IMR-90 (cell line): ENCODE measurements at regions not wholly inside any gene's neighbourhood (a gene's known extent, or its start where the extent isn't known, plus 50 kb on each side); places are given as distances from the start of the nearest gene placed in this dataset.

Experiments used
- ATAC-seq: fragments of 200-7000 bp; cut with Tn5 transposase; 2 replicates; pipeline ENCODE4 v1.9.1; 2020; ENCODE audit warnings: low read depth, mild to moderate bottlenecking, moderate library complexity
- BruUV-seq: library from RNA; stranded (reverse); fragments of 400-500 nt; replicated peaks from 2 replicates; lab custom pipeline; 2021; lab: Mats Ljungman, UMichigan
- CTCF ChIA-PET: fragments of 300-600 bp; formaldehyde crosslinking; extraction: SDS; loops from one replicate; lab custom pipeline; 2021; ENCODE audit warnings: antibody characterized with exemption; lab: Yijun Ruan, JAX
- POLR2A ChIA-PET: fragments of 300-600 bp; sonication (Branson Sonifier 250); formaldehyde crosslinking; loops from one replicate; lab custom pipeline; 2022; ENCODE audit warnings: antibody characterized with exemption; ENCODE audit not compliant: unreplicated experiment; lab: Charles Lee
- DNase-seq: peaks from one replicate; pipeline ENCODE4 v3.0.0; 2013
- H2AFZ ChIP-seq: replicated peaks from 2 replicates; pipeline ENCODE3; 2013; ENCODE audit warnings: low read length, mild to moderate bottlenecking; ENCODE audit not compliant: poor library complexity
- H2AK5ac ChIP-seq: 2 replicates; pipeline ENCODE4 v1.6.1; 2013; ENCODE audit warnings: low read depth, low read length, inconsistent platforms
- H2AK9ac ChIP-seq: replicated peaks from 2 replicates; pipeline ENCODE3; 2013; ENCODE audit warnings: mild to moderate bottlenecking, low read depth, low read length, moderate library complexity; ENCODE audit not compliant: poor library complexity
- H2BK120ac ChIP-seq: 2 replicates; pipeline ENCODE4 v1.6.1; 2013; ENCODE audit warnings: low read depth, low read length, inconsistent platforms
- H2BK15ac ChIP-seq: 3 replicates; pipeline ENCODE4 v1.6.1; 2013; ENCODE audit warnings: low read depth, low read length, inconsistent platforms
- H2BK20ac ChIP-seq: 2 replicates; pipeline ENCODE4 v1.6.1; 2013; ENCODE audit warnings: low read depth, mild to moderate bottlenecking, inconsistent platforms, low read length, moderate library complexity
- H2BK5ac ChIP-seq: 2 replicates; pipeline ENCODE4 v1.6.1; 2013; ENCODE audit warnings: mild to moderate bottlenecking, low read depth, low read length, inconsistent platforms; ENCODE audit not compliant: poor library complexity, severe bottlenecking
- H3K14ac ChIP-seq: replicated peaks from 2 replicates; pipeline ENCODE4 v1.6.1; 2013; ENCODE audit warnings: low read depth, low read length, inconsistent platforms
- H3K18ac ChIP-seq: 2 replicates; pipeline ENCODE4 v1.6.1; 2013; ENCODE audit warnings: low read depth, low read length, control low read depth
- H3K23ac ChIP-seq: 2 replicates; pipeline ENCODE4 v1.6.1; 2013; ENCODE audit warnings: low read depth, low read length, inconsistent platforms
- H3K27ac ChIP-seq: 2 replicates; pipeline ENCODE4 v1.5.1; 2013; ENCODE audit warnings: mild to moderate bottlenecking, control low read depth, low read length; ENCODE audit not compliant: insufficient read depth
- H3K27me3 ChIP-seq: 2 replicates; pipeline ENCODE4 v1.6.1; 2013; ENCODE audit warnings: low read length; ENCODE audit not compliant: control insufficient read depth, insufficient read depth
- H3K36me3 ChIP-seq: 2 replicates; pipeline ENCODE4 v1.6.1; 2013; ENCODE audit warnings: low read length, mixed read lengths; ENCODE audit not compliant: control insufficient read depth, insufficient read depth
- H3K4ac ChIP-seq: 2 replicates; pipeline ENCODE4 v1.6.1; 2013; ENCODE audit warnings: low read depth, low read length, inconsistent platforms
- H3K4me1 ChIP-seq: 2 replicates; pipeline ENCODE4 v1.6.1; 2013; ENCODE audit warnings: low read length, mixed read lengths; ENCODE audit not compliant: control insufficient read depth, insufficient read depth
- H3K4me2 ChIP-seq: 2 replicates; pipeline ENCODE4 v1.6.1; 2013; ENCODE audit warnings: low read depth, mild to moderate bottlenecking, control low read depth, low read length, moderate library complexity
- H3K4me3 ChIP-seq: 2 replicates; pipeline ENCODE4 v1.5.1; 2013; ENCODE audit warnings: low read depth, mild to moderate bottlenecking, control low read depth, low read length, moderate library complexity; ENCODE audit not compliant: insufficient read depth
- H3K56ac ChIP-seq: 2 replicates; pipeline ENCODE4 v1.6.1; 2013; ENCODE audit warnings: low read length, inconsistent platforms; ENCODE audit not compliant: insufficient read depth; ENCODE audit errors: extremely low read depth
- H3K79me1 ChIP-seq, 2 experiments: 2 replicates each; pipeline ENCODE4 v1.6.1; 2013; ENCODE audit warnings: low read length in 2 of 2, inconsistent platforms in 1 of 2, low read depth in 1 of 2
- H3K9ac ChIP-seq: 2 replicates; pipeline ENCODE4 v1.6.1; 2013; ENCODE audit warnings: low read depth, low read length, control low read depth
- H3K9me1 ChIP-seq: 2 replicates; pipeline ENCODE4 v1.6.1; 2013; ENCODE audit warnings: low read length, inconsistent platforms; ENCODE audit not compliant: insufficient read depth
- H3K9me3 ChIP-seq: 2 replicates; pipeline ENCODE4 v1.6.1; 2013; ENCODE audit warnings: low read length; ENCODE audit not compliant: control insufficient read depth, insufficient read depth
- H4K20me1 ChIP-seq: 2 replicates; pipeline ENCODE4 v1.6.1; 2013; ENCODE audit warnings: low read length, inconsistent platforms; ENCODE audit not compliant: insufficient read depth
- H4K5ac ChIP-seq: 2 replicates; pipeline ENCODE4 v1.6.1; 2013; ENCODE audit warnings: mild to moderate bottlenecking, low read depth, low read length, control low read depth
- H4K8ac ChIP-seq, 2 experiments: 2 replicates each; pipeline ENCODE4 v1.6.1; 2013; ENCODE audit warnings: low read depth in 2 of 2, low read length in 2 of 2, control low read depth in 1 of 2, inconsistent platforms in 1 of 2
- H4K91ac ChIP-seq: 2 replicates; pipeline ENCODE4 v1.6.1; 2013; ENCODE audit warnings: low read depth, low read length, inconsistent platforms; ENCODE audit not compliant: insufficient read depth
- BHLHE40 ChIP-seq: fragments of 150-350 bp; IDR thresholded peaks from 2 replicates; pipeline ENCODE4 v1.6.1; 2016; ENCODE audit warnings: mild to moderate bottlenecking, low read depth, low read length
- CEBPB ChIP-seq: IDR thresholded peaks from 2 replicates; pipeline ENCODE4 v1.6.1; 2012; ENCODE audit warnings: low read depth, low read length, improper control_type of control experiment
- CHD1 ChIP-seq: IDR thresholded peaks from 2 replicates; pipeline ENCODE4 v1.6.1; 2012; ENCODE audit warnings: low read depth, low read length, improper control_type of control experiment
- CTCF ChIP-seq: conservative IDR thresholded peaks from 2 replicates; pipeline ENCODE4 v1.5.1; 2012; ENCODE audit warnings: mild to moderate bottlenecking, low read depth, low read length, improper control_type of control experiment
- FOS ChIP-seq: fragments of 150-350 bp; IDR thresholded peaks from 2 replicates; pipeline ENCODE4 v1.6.1; 2016; ENCODE audit warnings: low read depth, low read length
- MAFK ChIP-seq: IDR thresholded peaks from 2 replicates; pipeline ENCODE4 v1.6.1; 2012; ENCODE audit warnings: low read depth, low read length, improper control_type of control experiment
- MAZ ChIP-seq: IDR thresholded peaks from 2 replicates; pipeline ENCODE4 v1.6.1; 2012; ENCODE audit warnings: low read depth, mild to moderate bottlenecking, low read length, improper control_type of control experiment, moderate library complexity, borderline replicate concordance
- MXI1 ChIP-seq: IDR thresholded peaks from 2 replicates; pipeline ENCODE4 v1.6.1; 2012; ENCODE audit warnings: low read depth, mild to moderate bottlenecking, low read length, moderate library complexity, borderline replicate concordance
- NFE2L2 ChIP-seq: fragments of 150-350 bp; IDR thresholded peaks from 2 replicates; pipeline ENCODE4 v1.6.1; 2016; ENCODE audit warnings: low read depth, mild to moderate bottlenecking, low read length
- POLR2A ChIP-seq: IDR thresholded peaks from 2 replicates; pipeline ENCODE4 v1.6.1; 2012; ENCODE audit warnings: mild to moderate bottlenecking, low read depth, low read length
- RAD21 ChIP-seq: IDR thresholded peaks from 2 replicates; pipeline ENCODE4 v1.6.1; 2012; ENCODE audit warnings: low read length, improper control_type of control experiment
- RCOR1 ChIP-seq: IDR thresholded peaks from 2 replicates; pipeline ENCODE4 v1.6.1; 2012; ENCODE audit warnings: mild to moderate bottlenecking, low read length, improper control_type of control experiment; ENCODE audit not compliant: insufficient replicate concordance
- RFX5 ChIP-seq: IDR thresholded peaks from 2 replicates; pipeline ENCODE4 v1.8.0; 2012; ENCODE audit warnings: low read depth, mild to moderate bottlenecking, low read length, moderate library complexity
- SMC3 ChIP-seq: fragments of 150-350 bp; IDR thresholded peaks from 2 replicates; pipeline ENCODE4 v1.6.1; 2016; ENCODE audit warnings: low read depth, mild to moderate bottlenecking, antibody characterized with exemption, low read length, moderate library complexity
- USF2 ChIP-seq: fragments of 150-350 bp; IDR thresholded peaks from 2 replicates; pipeline ENCODE4 v1.6.1; 2017; ENCODE audit warnings: mild to moderate bottlenecking, antibody characterized with exemption, low read length, low read depth
- dilution Hi-C: fragments of 300-500 bp; cut with HindIII; formaldehyde crosslinking; loops from one replicate; pipeline ENCODE4 v1.14.3; 2018; ENCODE audit warnings: low sequenced_read_pairs; ENCODE audit not compliant: unreplicated experiment
- in situ Hi-C: fragments of 300-500 bp; cut with MboI; formaldehyde crosslinking; loops from 3 replicates; pipeline ENCODE4 v1.14.3; 2019; ENCODE audit warnings: low sequenced_read_pairs, inconsistent platforms, mixed read lengths
- intact Hi-C: fragments of 100-400 bp; cut with micrococcal nuclease; formaldehyde crosslinking; loops from 2 replicates; pipeline ENCODE4 v1.10.0; 2022
- TF ChIP-seq, protein P1 (sequence below): fragments of 150-350 bp; IDR thresholded peaks from 2 replicates; pipeline ENCODE4 v1.6.1; 2016; ENCODE audit warnings: low read depth, mild to moderate bottlenecking, low read length, moderate library complexity, borderline replicate concordance

- Histone ChIP-seq H2BK5ac (no peak overlapping the region), H2BK120ac (no peak overlapping the region), H3K79me1 (no peaks in the 10 kb centered on the region), H4K8ac (no peak overlapping the region), H2AK9ac (no peak overlapping the region), H3K4me2 (no peak overlapping the region), H3K36me3 (no peaks in the 10 kb centered on the region), H2BK15ac (no peak overlapping the region), H2BK20ac (no peak overlapping the region), H4K5ac (no peak overlapping the region), H3K4me3 (no peak overlapping the region), H3K14ac (no peak overlapping the region), H3K56ac (no peak overlapping the region), H3K9me3 (peaks cover 7% of the 10 kb centered on the region), H3K9ac (no peak overlapping the region), H2AFZ (no peak overlapping the region), H3K4me1 (no peaks in the 10 kb centered on the region), H3K18ac (no peak overlapping the region), H3K4ac (no peak overlapping the region), H3K23ac (no peak overlapping the region), H3K27me3 (no peaks in the 10 kb centered on the region), H3K9me1 (no peaks in the 10 kb centered on the region), H4K91ac (no peak overlapping the region), H3K27ac (no peak overlapping the region), H4K20me1 (no peaks in the 10 kb centered on the region), H2AK5ac (no peak overlapping the region)
- BruUV-seq, result no TSS peak
- POLR2A ChIA-PET, result no interaction called here
- in situ Hi-C loops, result no loop called here
- DNase-seq, result no peak
- no peak for ATAC-seq
- intact Hi-C loops, result no loop called here
- CTCF ChIA-PET, result interaction anchor here (0.6 kb wide), 1 partner anchor 212 kb away, joined by 3 read pairs; no protein-coding TSS in a partner anchor
- no peak for TF ChIP-seq FOS
- TF ChIP-seq BHLHE40, result no peak
- no peak for TF ChIP-seq CHD1
- TF ChIP-seq RCOR1, result no peak
- no peak for TF ChIP-seq USF2
- no peak for TF ChIP-seq MXI1
- TF ChIP-seq MAFK, result no peak
- no peak for TF ChIP-seq CTCF
- TF ChIP-seq MAZ, result no peak
- no peak for TF ChIP-seq RAD21
- TF ChIP-seq SMC3, result no peak
- TF ChIP-seq NFE2L2, result no peak
- TF ChIP-seq, protein P1, sequence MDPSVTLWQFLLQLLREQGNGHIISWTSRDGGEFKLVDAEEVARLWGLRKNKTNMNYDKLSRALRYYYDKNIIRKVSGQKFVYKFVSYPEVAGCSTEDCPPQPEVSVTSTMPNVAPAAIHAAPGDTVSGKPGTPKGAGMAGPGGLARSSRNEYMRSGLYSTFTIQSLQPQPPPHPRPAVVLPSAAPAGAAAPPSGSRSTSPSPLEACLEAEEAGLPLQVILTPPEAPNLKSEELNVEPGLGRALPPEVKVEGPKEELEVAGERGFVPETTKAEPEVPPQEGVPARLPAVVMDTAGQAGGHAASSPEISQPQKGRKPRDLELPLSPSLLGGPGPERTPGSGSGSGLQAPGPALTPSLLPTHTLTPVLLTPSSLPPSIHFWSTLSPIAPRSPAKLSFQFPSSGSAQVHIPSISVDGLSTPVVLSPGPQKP, result no peak
- no peak for TF ChIP-seq CEBPB
- TF ChIP-seq POLR2A, result no peak
- TF ChIP-seq RFX5, result no peak
- dilution Hi-C loops, result no loop called here
Observed at GRCh38 chr4:175450446-175450845, 361.6 kb downstream of the GPM6A start.
